ENCODE measurements at regions not wholly inside any gene's neighbourhood (a gene's known extent, or its start where the extent isn't known, plus 50 kb on each side); places are given as distances from the start of the nearest gene placed in this dataset.
A peak's percentile ranks its signal among the peaks of the same experiment; 100 is the strongest.

- no peak for DNase-seq (ENCODE audit: low read depth in 4 of 6, low spot score in 6 of 6)
- Histone ChIP-seq H3K27me3 (ENCODE audit: control insufficient read depth, insufficient read depth, low read length) (no peaks in the 10 kb centered on the region), H3K27ac (ENCODE audit: low read depth, low read length) (no peak overlapping the region), H3K9me3 (ENCODE audit: control insufficient read depth, insufficient read depth, low read length) (no peaks in the 10 kb centered on the region), H3K4me3 (ENCODE audit: low read depth, low read length) (no peak overlapping the region), H3K4me1 (ENCODE audit: control insufficient read depth, insufficient read depth, low read length) (no peaks in the 10 kb centered on the region), H3K36me3 (ENCODE audit: control insufficient read depth, insufficient read depth, low read length) (no peaks in the 10 kb centered on the region)
These were observed 190.7 kb downstream of the ZIC4 start for GRCh38 chr3:147215660-147216059.

DNA sequence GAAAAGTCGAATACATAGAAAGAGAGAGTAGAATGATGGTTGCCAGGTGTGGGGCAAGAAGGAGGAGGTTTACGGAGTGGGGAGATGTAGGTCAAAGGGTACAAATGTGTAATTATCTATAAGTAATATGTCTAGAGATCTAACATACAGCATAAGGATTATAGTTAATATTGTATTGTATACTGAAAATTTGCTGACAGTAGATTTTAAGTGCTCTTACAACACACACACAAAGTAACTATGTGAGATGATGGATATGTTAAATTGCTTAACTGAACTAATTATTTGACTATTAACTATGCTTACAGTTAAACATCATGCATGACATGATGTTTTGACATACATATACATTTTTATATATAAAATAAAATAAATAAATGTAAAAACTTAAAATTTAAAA lies 192.7 kb downstream of the ZIC4 start:
- WGBS (ENCODE audit: insufficient coverage): no CpG with 5 or more reads among the region's 2 CpGs
- H3K4me3 ChIP-seq (ENCODE audit: low read depth, low read length): no peak overlapping the region
- H3K36me3 ChIP-seq (ENCODE audit: control insufficient read depth, insufficient read depth, low read length): no peaks in the 10 kb centered on the region
- DNase-seq (ENCODE audit: low read depth in 4 of 6, low spot score in 6 of 6): no peak
- H3K9me3 ChIP-seq (ENCODE audit: control insufficient read depth, insufficient read depth, low read length): no peaks in the 10 kb centered on the region
- H3K4me1 ChIP-seq (ENCODE audit: control insufficient read depth, insufficient read depth, low read length): no peaks in the 10 kb centered on the region
- no peaks in the 10 kb centered on the region for H3K27me3 ChIP-seq (ENCODE audit: control insufficient read depth, insufficient read depth, low read length)
- H3K27ac ChIP-seq (ENCODE audit: low read depth, low read length): no peak overlapping the region

- no peaks in the 10 kb centered on the region for H3K9me3 ChIP-seq (ENCODE audit: control insufficient read depth, insufficient read depth, low read length)
These were observed 195.7 kb downstream of the ZIC4 start for GRCh38 chr3:147210676-147211075.

DNA sequence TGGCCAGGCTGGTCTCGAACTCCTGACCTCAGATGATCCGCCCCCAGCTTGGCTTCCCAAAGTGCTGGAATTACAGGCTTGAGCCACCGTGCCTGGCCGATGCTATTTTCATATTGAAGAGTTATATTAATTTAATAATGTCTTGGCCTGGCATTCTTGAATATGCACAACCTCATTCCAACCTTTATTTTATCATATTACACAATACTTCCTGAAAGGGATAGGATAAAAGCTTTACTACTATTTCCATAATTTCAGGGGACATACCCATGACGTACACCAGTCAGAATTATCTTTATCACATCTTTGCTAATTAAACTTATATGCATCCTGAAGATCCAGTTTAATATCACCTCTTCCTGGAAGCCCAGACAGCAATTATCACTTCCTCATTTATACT lies 205.3 kb downstream of the ZIC4 start:
- 100% methylated on average over 1 of the region's 5 CpGs for WGBS (ENCODE audit: insufficient coverage)
- no peak for DNase-seq (ENCODE audit: low read depth in 4 of 6, low spot score in 6 of 6)
- H3K27ac ChIP-seq (ENCODE audit: low read depth, low read length): no peak overlapping the region
- H3K4me1 ChIP-seq (ENCODE audit: control insufficient read depth, insufficient read depth, low read length): no peaks in the 10 kb centered on the region
- no peak overlapping the region for H3K4me3 ChIP-seq (ENCODE audit: low read depth, low read length)
- H3K36me3 ChIP-seq (ENCODE audit: control insufficient read depth, insufficient read depth, low read length): no peaks in the 10 kb centered on the region
- peaks cover 3% of the 10 kb centered on the region for H3K9me3 ChIP-seq (ENCODE audit: control insufficient read depth, insufficient read depth, low read length)
- no peaks in the 10 kb centered on the region for H3K27me3 ChIP-seq (ENCODE audit: control insufficient read depth, insufficient read depth, low read length)

More at GRCh38 chr3:147210676-147211075, 195.7 kb downstream of the ZIC4 start:
- DNase-seq (ENCODE audit: low read depth in 4 of 6, low spot score in 6 of 6): no peak
- no peaks in the 10 kb centered on the region for H3K4me1 ChIP-seq (ENCODE audit: control insufficient read depth, insufficient read depth, low read length)
- H3K27me3 ChIP-seq (ENCODE audit: control insufficient read depth, insufficient read depth, low read length): no peaks in the 10 kb centered on the region
- no peaks in the 10 kb centered on the region for H3K36me3 ChIP-seq (ENCODE audit: control insufficient read depth, insufficient read depth, low read length)
- H3K27ac ChIP-seq (ENCODE audit: low read depth, low read length): no peak overlapping the region
- H3K4me3 ChIP-seq (ENCODE audit: low read depth, low read length): no peak overlapping the region

DNA sequence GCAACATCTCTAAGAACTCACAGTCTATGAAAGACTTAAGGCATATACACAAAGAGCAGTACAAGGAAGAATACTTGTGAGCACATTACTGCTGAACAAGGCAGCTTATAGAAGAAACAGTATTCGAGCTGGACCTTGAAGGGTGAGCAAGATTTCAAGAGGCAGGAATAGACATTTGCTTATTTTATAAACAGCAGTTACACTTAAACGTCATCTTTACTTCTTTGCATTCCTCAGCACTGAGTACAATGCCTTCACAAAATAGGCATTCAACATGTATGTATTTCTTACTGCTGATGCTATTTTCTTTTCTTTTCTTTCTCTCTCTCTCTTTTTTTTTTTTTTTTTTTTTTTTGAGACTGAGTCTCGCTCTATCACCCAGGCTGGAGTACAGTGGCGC lies 205.8 kb downstream of the ZIC4 start:
- no peak overlapping the region for H3K27ac ChIP-seq (ENCODE audit: low read depth, low read length)

DNA sequence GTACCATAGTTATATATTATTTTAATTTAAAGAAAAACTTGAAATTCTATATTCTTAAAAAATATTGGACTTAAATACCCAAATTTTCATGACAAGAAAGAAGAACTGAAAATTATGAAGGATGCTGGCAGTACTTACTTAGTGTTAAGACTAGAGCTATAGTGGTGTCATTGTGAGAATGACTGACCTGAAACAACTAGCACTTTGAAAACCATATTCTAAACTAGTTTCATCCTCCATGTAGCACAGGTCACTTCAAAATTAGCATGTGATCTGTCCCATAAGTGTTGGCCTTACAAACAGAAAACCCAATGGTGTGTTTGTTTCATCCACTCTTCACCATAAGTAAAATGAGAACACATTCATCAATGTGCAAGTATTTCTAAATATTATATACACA lies 208.6 kb downstream of the ZIC4 start:
- DNase-seq (ENCODE audit: low read depth in 4 of 6, low spot score in 6 of 6): no peak
- no peak overlapping the region for H3K4me3 ChIP-seq (ENCODE audit: low read depth, low read length)
- no peaks in the 10 kb centered on the region for H3K27me3 ChIP-seq (ENCODE audit: control insufficient read depth, insufficient read depth, low read length)
- H3K36me3 ChIP-seq (ENCODE audit: control insufficient read depth, insufficient read depth, low read length): no peaks in the 10 kb centered on the region
- no peak overlapping the region for H3K27ac ChIP-seq (ENCODE audit: low read depth, low read length)
- H3K4me1 ChIP-seq (ENCODE audit: control insufficient read depth, insufficient read depth, low read length): no peaks in the 10 kb centered on the region
- H3K9me3 ChIP-seq (ENCODE audit: control insufficient read depth, insufficient read depth, low read length): no peaks in the 10 kb centered on the region

More for the DNA sequence above, 205.8 kb downstream of the ZIC4 start:
- no peaks in the 10 kb centered on the region for H3K27me3 ChIP-seq (ENCODE audit: control insufficient read depth, insufficient read depth, low read length)
- H3K4me1 ChIP-seq (ENCODE audit: control insufficient read depth, insufficient read depth, low read length): no peaks in the 10 kb centered on the region
- H3K4me3 ChIP-seq (ENCODE audit: low read depth, low read length): no peak overlapping the region
- 100% methylated on average over 2 of the region's 4 CpGs for WGBS (ENCODE audit: insufficient coverage)
- no peaks in the 10 kb centered on the region for H3K36me3 ChIP-seq (ENCODE audit: control insufficient read depth, insufficient read depth, low read length)
- peaks cover 2% of the 10 kb centered on the region for H3K9me3 ChIP-seq (ENCODE audit: control insufficient read depth, insufficient read depth, low read length)
- DNase-seq (ENCODE audit: low read depth in 4 of 6, low spot score in 6 of 6): no peak

GRCh38 chr3:147195887-147196286 lies 210.5 kb downstream of the ZIC4 start:
- Histone ChIP-seq H3K27me3 (ENCODE audit: control insufficient read depth, insufficient read depth, low read length) (no peaks in the 10 kb centered on the region), H3K9me3 (ENCODE audit: control insufficient read depth, insufficient read depth, low read length) (no peaks in the 10 kb centered on the region)

GRCh38 chr3:147191795-147192385 lies 214.5 kb downstream of the ZIC4 start:
- H3K4me1 ChIP-seq (ENCODE audit: control insufficient read depth, insufficient read depth, low read length): no peaks in the 10 kb centered on the region
- H3K4me3 ChIP-seq (ENCODE audit: low read depth, low read length): no peak overlapping the region
- peak in 3 of 6 donors; percentile 4 to 56 (median 20) for DNase-seq (ENCODE audit: low read depth in 4 of 6, low spot score in 6 of 6)
- no peaks in the 10 kb centered on the region for H3K9me3 ChIP-seq (ENCODE audit: control insufficient read depth, insufficient read depth, low read length)
- H3K27me3 ChIP-seq (ENCODE audit: control insufficient read depth, insufficient read depth, low read length): no peaks in the 10 kb centered on the region
- no peak overlapping the region for H3K27ac ChIP-seq (ENCODE audit: low read depth, low read length)
- H3K36me3 ChIP-seq (ENCODE audit: control insufficient read depth, insufficient read depth, low read length): no peaks in the 10 kb centered on the region
- 83% methylated on average over 1 of the region's 2 CpGs for WGBS (ENCODE audit: insufficient coverage)

More at GRCh38 chr3:147195887-147196286, 210.5 kb downstream of the ZIC4 start:
- H3K27ac ChIP-seq (ENCODE audit: low read depth, low read length): no peak overlapping the region
- H3K36me3 ChIP-seq (ENCODE audit: control insufficient read depth, insufficient read depth, low read length): no peaks in the 10 kb centered on the region
- H3K4me3 ChIP-seq (ENCODE audit: low read depth, low read length): no peak overlapping the region
- DNase-seq (ENCODE audit: low read depth in 4 of 6, low spot score in 6 of 6): no peak
- H3K4me1 ChIP-seq (ENCODE audit: control insufficient read depth, insufficient read depth, low read length): no peaks in the 10 kb centered on the region

- no peaks in the 10 kb centered on the region for H3K4me1 ChIP-seq (ENCODE audit: control insufficient read depth, insufficient read depth, low read length)
- H3K36me3 ChIP-seq (ENCODE audit: control insufficient read depth, insufficient read depth, low read length): no peaks in the 10 kb centered on the region
- no peak overlapping the region for H3K27ac ChIP-seq (ENCODE audit: low read depth, low read length)
- H3K9me3 ChIP-seq (ENCODE audit: control insufficient read depth, insufficient read depth, low read length): no peaks in the 10 kb centered on the region
- DNase-seq (ENCODE audit: low read depth in 4 of 6, low spot score in 6 of 6): no peak
- 86% methylated on average over 2 of the region's 3 CpGs for WGBS (ENCODE audit: insufficient coverage)
- H3K27me3 ChIP-seq (ENCODE audit: control insufficient read depth, insufficient read depth, low read length): no peaks in the 10 kb centered on the region
- no peak overlapping the region for H3K4me3 ChIP-seq (ENCODE audit: low read depth, low read length)
These were observed 217.3 kb downstream of the ZIC4 start for GRCh38 chr3:147189016-147189415.

DNA sequence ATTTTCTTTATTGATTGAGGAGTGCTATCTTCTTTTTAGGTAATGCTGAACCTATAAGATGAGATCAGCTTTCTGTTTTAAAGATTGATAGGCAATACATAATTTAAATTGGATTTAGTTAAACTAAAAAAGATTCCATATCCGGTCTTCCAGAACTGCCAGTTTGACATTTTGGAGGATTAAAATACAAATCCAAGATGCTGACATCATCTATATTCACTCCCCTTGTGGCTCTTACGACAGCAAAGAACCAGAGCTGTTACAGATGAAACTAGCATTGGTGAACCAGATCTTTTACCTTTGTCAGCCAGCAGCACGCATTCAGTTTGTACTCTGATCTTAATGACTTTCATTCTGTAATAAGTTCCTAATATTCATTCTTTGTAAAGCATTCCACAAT lies 218.7 kb downstream of the ZIC4 start:
- H3K27ac ChIP-seq (ENCODE audit: low read depth, low read length): no peak overlapping the region
- WGBS (ENCODE audit: insufficient coverage): 100% methylated on average over 1 of the region's 3 CpGs
- H3K4me1 ChIP-seq (ENCODE audit: control insufficient read depth, insufficient read depth, low read length): no peaks in the 10 kb centered on the region
- no peaks in the 10 kb centered on the region for H3K9me3 ChIP-seq (ENCODE audit: control insufficient read depth, insufficient read depth, low read length)
- H3K27me3 ChIP-seq (ENCODE audit: control insufficient read depth, insufficient read depth, low read length): no peaks in the 10 kb centered on the region
- no peaks in the 10 kb centered on the region for H3K36me3 ChIP-seq (ENCODE audit: control insufficient read depth, insufficient read depth, low read length)
- H3K4me3 ChIP-seq (ENCODE audit: low read depth, low read length): no peak overlapping the region
- DNase-seq (ENCODE audit: low read depth in 4 of 6, low spot score in 6 of 6): no peak

Measured in spinal cord (tissue), 9 donors.